Coronary artery (tissue), 2 donors: ENCODE measurements at regions not wholly inside any gene's neighbourhood (a gene's known extent, or its start where the extent isn't known, plus 50 kb on each side); places are given as distances from the start of the nearest gene placed in this dataset.

ENCODE experiments used
- DNase-seq: peaks from one replicate; pipeline ENCODE4 v3.0.0-alpha.2; 2017; ENCODE audit warnings: low spot score
- H3K27ac ChIP-seq, 2 donors: fragments of 200-600 bp; sonication (generic); one replicate each; pipeline ENCODE4 v1.5.1; 2016 to 2019
- H3K4me3 ChIP-seq: fragments of 200-600 bp; sonication (generic); 2 replicates; pipeline ENCODE4 v1.5.1; 2016; ENCODE audit warnings: mild to moderate bottlenecking, moderate library complexity
- TF ChIP-seq, protein P1 (sequence below): fragments of 200-600 bp; sonication (generic); IDR thresholded peaks from one replicate; pipeline ENCODE4 v1.5.1; 2019; ENCODE audit warnings: antibody characterized with exemption

GRCh38 chr3:26418553-26418952, 204.0 kb upstream of the LRRC3B start:
- TF ChIP-seq, protein P1, sequence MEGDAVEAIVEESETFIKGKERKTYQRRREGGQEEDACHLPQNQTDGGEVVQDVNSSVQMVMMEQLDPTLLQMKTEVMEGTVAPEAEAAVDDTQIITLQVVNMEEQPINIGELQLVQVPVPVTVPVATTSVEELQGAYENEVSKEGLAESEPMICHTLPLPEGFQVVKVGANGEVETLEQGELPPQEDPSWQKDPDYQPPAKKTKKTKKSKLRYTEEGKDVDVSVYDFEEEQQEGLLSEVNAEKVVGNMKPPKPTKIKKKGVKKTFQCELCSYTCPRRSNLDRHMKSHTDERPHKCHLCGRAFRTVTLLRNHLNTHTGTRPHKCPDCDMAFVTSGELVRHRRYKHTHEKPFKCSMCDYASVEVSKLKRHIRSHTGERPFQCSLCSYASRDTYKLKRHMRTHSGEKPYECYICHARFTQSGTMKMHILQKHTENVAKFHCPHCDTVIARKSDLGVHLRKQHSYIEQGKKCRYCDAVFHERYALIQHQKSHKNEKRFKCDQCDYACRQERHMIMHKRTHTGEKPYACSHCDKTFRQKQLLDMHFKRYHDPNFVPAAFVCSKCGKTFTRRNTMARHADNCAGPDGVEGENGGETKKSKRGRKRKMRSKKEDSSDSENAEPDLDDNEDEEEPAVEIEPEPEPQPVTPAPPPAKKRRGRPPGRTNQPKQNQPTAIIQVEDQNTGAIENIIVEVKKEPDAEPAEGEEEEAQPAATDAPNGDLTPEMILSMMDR, result no peak
- no peak overlapping the region for H3K4me3 ChIP-seq
- DNase-seq, result no peak
- no peak overlapping the region for H3K27ac ChIP-seq

DNA sequence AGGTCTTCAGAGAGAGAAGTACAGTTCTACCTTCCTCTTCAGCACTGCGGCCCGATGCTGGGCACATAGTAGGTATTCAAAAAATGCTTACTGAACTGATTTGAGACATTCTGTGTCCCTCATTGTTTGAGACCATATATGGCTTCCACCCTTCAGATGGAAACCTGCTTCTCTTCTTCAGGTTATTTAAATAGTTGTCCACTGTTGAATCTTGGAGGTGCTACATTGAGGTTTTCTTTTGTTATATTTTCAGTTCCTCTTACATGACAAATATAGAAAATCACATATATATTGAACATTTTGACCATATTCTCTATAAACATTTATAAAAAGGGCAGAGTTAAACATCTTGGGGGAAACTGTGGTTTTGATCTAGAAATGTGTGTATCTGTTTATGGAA, 200.2 kb upstream of the LRRC3B start:
- H3K4me3 ChIP-seq, result no peak overlapping the region
- no peak for DNase-seq
- H3K27ac ChIP-seq, result no peak overlapping the region
- TF ChIP-seq, protein P1, result no peak

- DNase-seq, result no peak
These were observed 197.5 kb upstream of the LRRC3B start for GRCh38 chr3:26425076-26425475.

GRCh38 chr3:26428992-26429391, 193.6 kb upstream of the LRRC3B start:
- no peak for DNase-seq
- Histone ChIP-seq H3K27ac (no peak overlapping the region), H3K4me3 (no peak overlapping the region)
- TF ChIP-seq, protein P1, result no peak

More at GRCh38 chr3:26425076-26425475, 197.5 kb upstream of the LRRC3B start:
- TF ChIP-seq, protein P1, result no peak
- no peak overlapping the region for H3K27ac ChIP-seq
- no peak overlapping the region for H3K4me3 ChIP-seq

DNA sequence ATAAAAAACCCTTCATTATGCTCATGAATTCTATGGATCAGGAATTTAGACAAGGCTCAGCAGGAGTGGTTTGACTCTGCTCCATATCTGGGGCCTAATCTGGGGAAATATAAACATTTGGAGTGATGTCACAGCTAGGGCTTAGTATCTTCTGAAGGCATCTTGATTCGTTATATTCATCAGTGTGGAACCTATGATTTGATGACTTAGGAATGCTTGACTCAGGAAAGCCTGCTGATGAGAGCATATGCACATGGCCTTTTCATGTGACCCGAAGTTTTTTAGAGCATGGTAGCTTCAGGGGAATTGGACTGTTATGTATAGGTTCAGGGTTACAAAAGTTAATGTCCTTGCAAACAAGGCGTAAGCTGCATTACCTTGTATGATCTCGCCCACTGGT, 184.9 kb upstream of the LRRC3B start:
- DNase-seq, result no peak
- TF ChIP-seq, protein P1, result no peak
- H3K27ac ChIP-seq, result no peak overlapping the region
- H3K4me3 ChIP-seq, result no peak overlapping the region

GRCh38 chr3:26438325-26438940, 184.1 kb upstream of the LRRC3B start:
- TF ChIP-seq, protein P1, result no peak
- Histone ChIP-seq H3K4me3 (no peak overlapping the region), H3K27ac (no peak overlapping the region)
- DNase-seq, result no peak
